ENCODE measurements at regions not wholly inside any gene's neighbourhood (a gene's known extent, or its start where the extent isn't known, plus 50 kb on each side); places are given as distances from the start of the nearest gene placed in this dataset.

DNA sequence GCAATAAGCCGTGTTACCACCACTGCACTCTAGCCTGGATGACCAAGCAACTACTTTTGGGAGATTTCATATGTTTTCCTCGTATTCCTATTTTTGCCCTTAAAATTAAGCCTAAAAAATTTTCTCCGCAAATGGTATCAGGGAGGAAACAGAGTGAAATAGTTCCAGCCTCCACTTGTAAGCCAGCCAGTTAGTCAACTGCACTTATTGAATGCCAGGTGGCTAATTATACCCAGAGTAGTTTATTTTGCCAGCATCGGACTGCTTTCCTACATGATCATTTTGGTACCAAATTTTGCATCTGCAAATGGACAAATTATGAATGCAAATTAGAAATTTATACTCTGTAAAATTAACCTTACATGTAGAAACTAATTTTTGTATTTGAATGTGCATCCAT, 90.2 kb upstream of the ARHGAP28 start:
- TF ChIP-seq, protein P1, sequence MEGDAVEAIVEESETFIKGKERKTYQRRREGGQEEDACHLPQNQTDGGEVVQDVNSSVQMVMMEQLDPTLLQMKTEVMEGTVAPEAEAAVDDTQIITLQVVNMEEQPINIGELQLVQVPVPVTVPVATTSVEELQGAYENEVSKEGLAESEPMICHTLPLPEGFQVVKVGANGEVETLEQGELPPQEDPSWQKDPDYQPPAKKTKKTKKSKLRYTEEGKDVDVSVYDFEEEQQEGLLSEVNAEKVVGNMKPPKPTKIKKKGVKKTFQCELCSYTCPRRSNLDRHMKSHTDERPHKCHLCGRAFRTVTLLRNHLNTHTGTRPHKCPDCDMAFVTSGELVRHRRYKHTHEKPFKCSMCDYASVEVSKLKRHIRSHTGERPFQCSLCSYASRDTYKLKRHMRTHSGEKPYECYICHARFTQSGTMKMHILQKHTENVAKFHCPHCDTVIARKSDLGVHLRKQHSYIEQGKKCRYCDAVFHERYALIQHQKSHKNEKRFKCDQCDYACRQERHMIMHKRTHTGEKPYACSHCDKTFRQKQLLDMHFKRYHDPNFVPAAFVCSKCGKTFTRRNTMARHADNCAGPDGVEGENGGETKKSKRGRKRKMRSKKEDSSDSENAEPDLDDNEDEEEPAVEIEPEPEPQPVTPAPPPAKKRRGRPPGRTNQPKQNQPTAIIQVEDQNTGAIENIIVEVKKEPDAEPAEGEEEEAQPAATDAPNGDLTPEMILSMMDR (conservative IDR thresholded peaks at IDR 0.05) = no peak
- no peak overlapping the region for H3K4me3 ChIP-seq (ENCODE audit: low read length)
- H3K9ac ChIP-seq (ENCODE audit: extremely low read depth, low read length, poor library complexity, severe bottlenecking) = no peak overlapping the region
- no peak overlapping the region for H3K27ac ChIP-seq (ENCODE audit: low read depth, low read length)
- H3K36me3 Mint-ChIP-seq (ENCODE audit: low read depth) = peaks cover under 1% of the 10 kb centered on the region
- no peaks in the 10 kb centered on the region for H3K27me3 ChIP-seq (ENCODE audit: control insufficient read depth, insufficient read depth, low read length, poor library complexity, severe bottlenecking)
- peaks cover 5% of the 10 kb centered on the region for H3K9me3 ChIP-seq (ENCODE audit: control insufficient read depth, low read length)
- H3K9me3 Mint-ChIP-seq = peaks cover 5% of the 10 kb centered on the region
- no peaks in the 10 kb centered on the region for H3K27me3 Mint-ChIP-seq (ENCODE audit: insufficient read depth)
- DNase-seq = no peak
- WGBS, 2 experiments (ENCODE audit: insufficient coverage in 1 of 2, insufficient read length in 1 of 2) = 96 to 97% methylated on average over 3 to 4 of the region's 4 CpGs
- H3K4me1 ChIP-seq (ENCODE audit: control insufficient read depth, insufficient read depth, low read length) = no peaks in the 10 kb centered on the region
- peaks cover 17% of the 10 kb centered on the region for H3K4me1 Mint-ChIP-seq
- H3K4me3 Mint-ChIP-seq = no peak overlapping the region
- no peak overlapping the region for H3K27ac Mint-ChIP-seq
- no peaks in the 10 kb centered on the region for H3K36me3 ChIP-seq (ENCODE audit: control insufficient read depth, insufficient read depth, low read length)

DNA sequence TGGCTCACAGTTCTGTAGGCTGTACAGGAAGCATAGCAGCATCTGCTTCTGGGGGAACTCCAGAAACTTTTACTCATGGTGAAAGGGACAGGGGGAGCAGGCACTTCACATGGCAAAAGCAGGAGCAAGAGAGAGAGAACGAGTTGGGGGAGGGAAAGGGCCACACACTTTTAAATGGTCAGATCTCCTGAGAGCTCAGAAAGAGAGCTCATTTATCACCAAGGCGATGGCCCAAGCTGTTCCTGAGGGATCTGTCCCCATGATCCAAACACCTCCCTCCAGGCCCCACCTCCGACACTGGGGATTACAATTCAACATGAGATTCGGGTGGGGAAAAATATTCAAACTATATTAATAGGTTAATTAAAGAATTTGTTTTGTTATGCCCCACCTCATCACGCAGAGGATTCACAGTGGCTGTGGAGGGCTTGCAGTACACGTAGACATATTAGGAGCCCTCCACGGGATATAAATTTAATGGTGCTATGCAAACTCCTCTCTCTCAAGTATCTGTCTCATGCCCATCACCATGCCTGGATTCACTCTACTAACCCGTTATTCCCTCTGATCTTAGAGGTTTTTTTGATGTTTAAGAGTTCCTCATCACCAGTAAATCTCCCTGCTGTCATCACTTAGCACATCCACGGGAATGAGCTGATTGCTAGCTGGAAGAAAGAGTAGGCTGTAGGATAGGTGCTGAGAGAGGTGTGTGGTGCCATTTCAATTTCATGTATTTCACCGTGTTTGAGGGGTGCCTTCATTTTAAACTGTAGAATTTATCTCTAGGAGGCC, 84.5 kb upstream of the ARHGAP28 start:
- H3K27me3 Mint-ChIP-seq (ENCODE audit: insufficient read depth) = no peaks in the 10 kb centered on the region
- peaks cover 9% of the 10 kb centered on the region for H3K9me3 ChIP-seq (ENCODE audit: control insufficient read depth, low read length)
- peaks cover 36% of the 10 kb centered on the region for H3K4me1 Mint-ChIP-seq
- DNase-seq = peak; percentile 61
- peak overlapping the region; percentile 75 for H3K27ac Mint-ChIP-seq
- WGBS, 2 experiments (ENCODE audit: insufficient coverage in 1 of 2, insufficient read length in 1 of 2) = 39 to 50% methylated on average over 4 to 8 of the region's 10 CpGs
- no peaks in the 10 kb centered on the region for H3K27me3 ChIP-seq (ENCODE audit: control insufficient read depth, insufficient read depth, low read length, poor library complexity, severe bottlenecking)
- peaks cover 7% of the 10 kb centered on the region for H3K9me3 Mint-ChIP-seq
- no peaks in the 10 kb centered on the region for H3K36me3 ChIP-seq (ENCODE audit: control insufficient read depth, insufficient read depth, low read length)
- no peak overlapping the region for H3K4me3 ChIP-seq (ENCODE audit: low read length)
- H3K36me3 Mint-ChIP-seq (ENCODE audit: low read depth) = peaks cover 1% of the 10 kb centered on the region
- H3K27ac ChIP-seq (ENCODE audit: low read depth, low read length) = no peak overlapping the region
- peaks cover 10% of the 10 kb centered on the region for H3K4me1 ChIP-seq (ENCODE audit: control insufficient read depth, insufficient read depth, low read length)
- TF ChIP-seq, protein P1 (conservative IDR thresholded peaks at IDR 0.05) = no peak
- no peak overlapping the region for H3K9ac ChIP-seq (ENCODE audit: extremely low read depth, low read length, poor library complexity, severe bottlenecking)
- no peak overlapping the region for H3K4me3 Mint-ChIP-seq

DNA sequence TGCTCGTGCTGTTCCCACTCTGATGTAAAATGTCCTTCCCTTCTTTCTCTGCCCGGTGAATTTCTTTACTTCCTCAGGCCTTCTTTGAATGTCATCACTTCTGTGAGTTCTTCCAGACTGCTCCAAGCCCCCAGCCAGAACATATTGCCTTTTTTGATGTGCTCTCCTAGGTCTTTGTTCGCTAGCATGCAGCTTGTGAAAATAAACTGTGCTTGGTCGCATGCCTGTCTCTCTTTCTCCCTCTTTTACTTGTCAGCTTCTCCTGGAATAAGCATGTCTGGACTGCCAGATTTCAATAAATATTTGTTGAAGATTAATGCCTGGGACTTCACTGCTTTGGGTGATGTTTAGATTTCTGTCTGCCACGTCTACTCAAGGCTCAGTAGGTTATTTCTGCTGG, 82.7 kb upstream of the ARHGAP28 start:
- no peak overlapping the region for H3K4me3 Mint-ChIP-seq
- WGBS, 2 experiments (ENCODE audit: insufficient coverage in 1 of 2, insufficient read length in 1 of 2) = 70 to 72% methylated on average over 5 of the region's 5 CpGs
- Histone ChIP-seq H3K9ac (ENCODE audit: extremely low read depth, low read length, poor library complexity, severe bottlenecking) (no peak overlapping the region), H3K27me3 (ENCODE audit: control insufficient read depth, insufficient read depth, low read length, poor library complexity, severe bottlenecking) (no peaks in the 10 kb centered on the region), H3K36me3 (ENCODE audit: control insufficient read depth, insufficient read depth, low read length) (no peaks in the 10 kb centered on the region), H3K4me1 (ENCODE audit: control insufficient read depth, insufficient read depth, low read length) (peaks cover 10% of the 10 kb centered on the region), H3K27ac (ENCODE audit: low read depth, low read length) (no peak overlapping the region), H3K4me3 (ENCODE audit: low read length) (no peak overlapping the region), H3K9me3 (ENCODE audit: control insufficient read depth, low read length) (peaks cover 9% of the 10 kb centered on the region)
- DNase-seq = no peak
- H3K9me3 Mint-ChIP-seq = peaks cover 7% of the 10 kb centered on the region
- H3K27me3 Mint-ChIP-seq (ENCODE audit: insufficient read depth) = no peaks in the 10 kb centered on the region
- peaks cover 31% of the 10 kb centered on the region for H3K4me1 Mint-ChIP-seq
- peak overlapping the region; percentile 14 for H3K27ac Mint-ChIP-seq
- H3K36me3 Mint-ChIP-seq (ENCODE audit: low read depth) = peaks cover 1% of the 10 kb centered on the region
- TF ChIP-seq, protein P1 (conservative IDR thresholded peaks at IDR 0.05) = no peak
